ENCODE measurements at regions not wholly inside any gene's neighbourhood (a gene's known extent, or its start where the extent isn't known, plus 50 kb on each side); places are given as distances from the start of the nearest gene placed in this dataset.
"Not testable (repeated sequence)": the region's sequence is repeated elsewhere in the genome, so short reads cannot be mapped to it uniquely, and the experiment has no call there.

DNA sequence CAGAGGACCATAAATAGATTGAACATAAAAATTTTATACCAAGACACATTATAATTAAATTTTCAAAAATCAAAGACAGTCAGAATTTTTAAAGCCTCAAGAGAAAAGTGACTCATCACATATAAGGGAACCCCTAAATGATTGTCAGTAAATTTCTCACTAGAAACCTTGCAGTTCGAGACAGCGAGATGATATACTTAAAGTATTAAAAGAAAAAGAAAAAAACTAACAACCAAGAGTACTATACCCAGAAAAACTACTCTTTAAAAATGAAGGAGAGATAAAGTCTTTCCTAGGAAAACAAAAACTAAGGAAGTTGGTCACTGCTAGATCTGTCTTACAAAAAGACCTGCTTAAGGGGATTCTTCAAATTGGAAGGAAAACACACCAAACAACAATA is 251.4 kb upstream of the MSX2 start:
- no peak overlapping the region for H3K27ac ChIP-seq (ENCODE audit: low read depth in 1 of 2, low read length in 2 of 2)
- H3K36me3 ChIP-seq (ENCODE audit: control insufficient read depth in 4 of 4, insufficient read depth in 3 of 4, low read depth in 1 of 4, low read length in 3 of 4), result no peaks in the 10 kb centered on the region
- TF ChIP-seq SP1 (IDR thresholded peaks at IDR 0.05), result no peak
- TF ChIP-seq HNF4G (IDR thresholded peaks at IDR 0.05), result no peak
- TF ChIP-seq NR2F2 (IDR thresholded peaks at IDR 0.05), result no peak
- no peak for TF ChIP-seq CTCF (IDR thresholded peaks at IDR 0.05; ENCODE audit: low read depth, low read length, missing input control)
- TF ChIP-seq RXRA (IDR thresholded peaks at IDR 0.05), result no peak
- no peak for TF ChIP-seq ZBTB33 (IDR thresholded peaks at IDR 0.05)
- no peak for TF ChIP-seq YY1 (IDR thresholded peaks at IDR 0.05)
- TF ChIP-seq TAF1 (conservative IDR thresholded peaks at IDR 0.05), result no peak
- no peak for TF ChIP-seq GABPA (IDR thresholded peaks at IDR 0.05 in 1 of 2, conservative IDR thresholded peaks at IDR 0.05 in 1 of 2)
- TF ChIP-seq REST (IDR thresholded peaks at IDR 0.05), result no peak
- TF ChIP-seq HNF4A (conservative IDR thresholded peaks at IDR 0.05), result no peak
- no peak for TF ChIP-seq EGR1 (IDR thresholded peaks at IDR 0.05; ENCODE audit: low read depth in 2 of 2)
- no peak for TF ChIP-seq RAD21 (IDR thresholded peaks at IDR 0.05)
- TF ChIP-seq FOXA2 (IDR thresholded peaks at IDR 0.05), result no peak
- no peak overlapping the region for H3K9ac ChIP-seq (ENCODE audit: low read depth in 1 of 2, low read length in 2 of 2)
- DNase-seq (ENCODE audit: low spot score), result no peak
- WGBS, result 94% methylated on average over 2 of the region's 2 CpGs
- H3K4me3 ChIP-seq (ENCODE audit: low read depth in 1 of 3, low read length in 3 of 3), result no peak overlapping the region
- H3K27me3 ChIP-seq (ENCODE audit: control insufficient read depth in 4 of 4, insufficient read depth in 4 of 4, low read length in 3 of 4), result no peaks in the 10 kb centered on the region
- peaks cover 0 to 5% (median 1%) of the 10 kb centered on the region in 4 donors for H3K9me3 ChIP-seq (ENCODE audit: control insufficient read depth in 4 of 4, low read length in 3 of 4)
- H3K4me1 ChIP-seq (ENCODE audit: control insufficient read depth in 4 of 4, insufficient read depth in 4 of 4, low read length in 3 of 4), result no peaks in the 10 kb centered on the region

DNA sequence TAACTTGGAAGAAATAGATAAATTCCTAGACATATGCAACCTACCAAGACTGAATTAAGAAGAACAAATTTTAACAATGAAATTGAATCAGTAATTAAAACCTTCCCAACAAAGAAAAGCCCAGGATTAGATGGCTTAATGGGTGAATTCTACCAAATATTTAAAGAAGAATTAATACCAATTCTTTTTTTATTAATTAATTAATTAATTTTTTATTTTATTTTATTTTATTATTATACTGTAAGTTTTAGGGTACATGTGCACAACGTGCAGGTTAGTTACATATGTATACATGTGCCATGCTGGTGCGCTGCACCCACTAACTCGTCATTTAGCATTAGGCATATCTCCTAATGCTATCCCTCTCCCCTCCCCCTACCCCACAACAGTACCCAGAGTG is 248.4 kb upstream of the MSX2 start:
- H3K9ac ChIP-seq (ENCODE audit: low read depth in 1 of 2, low read length in 2 of 2); H3K9me3 ChIP-seq (ENCODE audit: control insufficient read depth in 4 of 4, low read length in 3 of 4); H3K27ac ChIP-seq (ENCODE audit: low read depth in 1 of 2, low read length in 2 of 2); DNase-seq (ENCODE audit: low spot score); H3K27me3 ChIP-seq (ENCODE audit: control insufficient read depth in 4 of 4, insufficient read depth in 4 of 4, low read length in 3 of 4); H3K4me1 ChIP-seq (ENCODE audit: control insufficient read depth in 4 of 4, insufficient read depth in 4 of 4, low read length in 3 of 4); H3K36me3 ChIP-seq (ENCODE audit: control insufficient read depth in 4 of 4, insufficient read depth in 3 of 4, low read depth in 1 of 4, low read length in 3 of 4); H3K4me3 ChIP-seq (ENCODE audit: low read depth in 1 of 3, low read length in 3 of 3): not testable (repeated sequence)
- WGBS, result 89% methylated on average over 3 of the region's 3 CpGs
